HCT116 (cell line): ENCODE measurements at regions not wholly inside any gene's neighbourhood (a gene's known extent, or its start where the extent isn't known, plus 50 kb on each side); places are given as distances from the start of the nearest gene placed in this dataset.

Experiments
- ATAC-seq: fragments of 200-7000 bp; cut with Tn5 transposase; 2 replicates; pipeline ENCODE4 v1.9.1; 2020; ENCODE audit warnings: mild to moderate bottlenecking, moderate library complexity
- BruUV-seq: library from RNA; stranded (reverse); fragments of 400-500 nt; replicated peaks from 2 replicates; lab custom pipeline; 2021; lab: Mats Ljungman, UMichigan
- CTCF ChIA-PET: fragments of 300-600 bp; sonication (Branson Sonifier 250); formaldehyde crosslinking; loops from one replicate; lab custom pipeline; 2021; ENCODE audit warnings: antibody characterized with exemption; lab: Charles Lee
- POLR2A ChIA-PET: fragments of 300-600, 350-600 bp; sonication (Branson Sonifier 250); formaldehyde crosslinking; loops from one replicate; lab custom pipeline; 2021; ENCODE audit warnings: antibody characterized with exemption; lab: Charles Lee
- RAD21 ChIA-PET, 2 experiments: fragments of 300-600 bp; sonication (Branson Sonifier 250); formaldehyde crosslinking; loops; one replicate each; lab custom pipeline; 2023; ENCODE audit warnings: low total read pairs in 2 of 2; ENCODE audit not compliant: uncharacterized antibody in 2 of 2, unreplicated experiment in 2 of 2, low non-redundant PET in 1 of 2; lab: Charles Lee
- DNase-seq: peaks from one replicate; pipeline ENCODE4 v3.0.0-alpha.2; 2010; ENCODE audit warnings: low read depth, low spot score
- H2AFZ ChIP-seq: fragments of 200-600 bp; shearing (Covaris generic), sonication (generic); 2 replicates; pipeline ENCODE4 v1.6.1; 2017; ENCODE audit warnings: low read depth, mixed run types, mixed read lengths, antibody characterized with exemption, low read length; ENCODE audit not compliant: poor library complexity, severe bottlenecking
- H3K27ac ChIP-seq: 2 replicates; pipeline ENCODE4 v1.5.1; 2012; ENCODE audit warnings: low read depth, low read length
- H3K27me3 ChIP-seq: fragments of 200-600 bp; sonication (generic); 2 replicates; pipeline ENCODE4 v1.6.1; 2016; ENCODE audit warnings: mixed run types, low read length, mixed read lengths; ENCODE audit not compliant: insufficient read depth
- H3K36me3 ChIP-seq, 2 experiments: fragments of 200-500 bp in 1 of 2; fragments of 200-600 bp in 1 of 2; sonication (Bioruptor generic) in 1 of 2; sonication (generic) in 1 of 2; 2 replicates each; pipeline versions ENCODE4 v1.5.1 to v1.6.1; 2014 to 2016; ENCODE audit warnings: low read length in 2 of 2, inconsistent platforms in 1 of 2, mixed read lengths in 1 of 2, mixed run types in 1 of 2; ENCODE audit not compliant: insufficient read depth in 2 of 2, control insufficient read depth in 1 of 2
- H3K4me1 ChIP-seq, 2 experiments: fragments of 200-600 bp in 1 of 2; sonication (generic) in 1 of 2; 2 replicates each; pipeline versions ENCODE4 v1.5.1 to v1.6.1; 2012 to 2017; ENCODE audit warnings: low read length in 2 of 2, inconsistent platforms in 1 of 2, mild to moderate bottlenecking in 1 of 2, mixed read lengths in 1 of 2, mixed run types in 1 of 2, moderate library complexity in 1 of 2; ENCODE audit not compliant: insufficient read depth in 2 of 2, control insufficient read depth in 1 of 2
- H3K4me2 ChIP-seq: fragments of 200-600 bp; sonication (generic); 2 replicates; pipeline ENCODE4 v1.6.1; 2017; ENCODE audit warnings: mixed run types, low read length, mixed read lengths
- H3K4me3 ChIP-seq, 2 experiments: fragments of 200-600 bp in 1 of 2; sonication (generic) in 1 of 2; replicated peaks in 1 of 2; 2 replicates each; pipeline ENCODE4 v1.5.1; 2011 to 2016; ENCODE audit warnings: low read length in 2 of 2, control low read depth in 1 of 2, low read depth in 1 of 2, mild to moderate bottlenecking in 1 of 2, mixed read lengths in 1 of 2, mixed run types in 1 of 2
- H3K79me2 ChIP-seq: fragments of 200-600 bp; sonication (generic); 2 replicates; pipeline ENCODE4 v1.6.1; 2017; ENCODE audit warnings: mild to moderate bottlenecking, mixed run types, low read length, moderate library complexity, mixed read lengths; ENCODE audit not compliant: insufficient read depth
- H3K9ac ChIP-seq: fragments of 200-600 bp; sonication (generic); 2 replicates; pipeline ENCODE4 v1.6.1; 2016; ENCODE audit warnings: low read length, mixed read lengths
- H3K9me2 ChIP-seq: fragments of 200-600 bp; sonication (generic), shearing (Covaris generic); 2 replicates; pipeline ENCODE4 v1.6.1; 2017; ENCODE audit warnings: mixed run types, mild to moderate bottlenecking, moderate library complexity; ENCODE audit not compliant: insufficient read depth
- H3K9me3 ChIP-seq, 2 experiments: fragments of 200-500 bp in 1 of 2; fragments of 200-600 bp in 1 of 2; sonication (Bioruptor generic) in 1 of 2; sonication (generic) in 1 of 2; 2 replicates each; pipeline ENCODE4 v1.6.1; 2014 to 2017; ENCODE audit warnings: low read length in 2 of 2, mixed read lengths in 2 of 2, inconsistent platforms in 1 of 2, low read depth in 1 of 2, mild to moderate bottlenecking in 1 of 2, mixed run types in 1 of 2, moderate library complexity in 1 of 2; ENCODE audit not compliant: control insufficient read depth in 1 of 2, insufficient read depth in 1 of 2
- H4K20me1 ChIP-seq: fragments of 200-600 bp; sonication (generic), shearing (Covaris generic); 2 replicates; pipeline ENCODE4 v1.6.1; 2017; ENCODE audit warnings: mixed run types, mild to moderate bottlenecking, moderate library complexity; ENCODE audit not compliant: insufficient read depth
- ELF1 ChIP-seq: IDR thresholded peaks from 2 replicates; pipeline ENCODE4 v1.6.1; 2012; ENCODE audit warnings: low read depth, borderline replicate concordance
- EZH2phosphoT487 ChIP-seq: fragments of 200-600 bp; IDR thresholded peaks from 2 replicates; pipeline ENCODE4 v1.6.1; 2018; ENCODE audit warnings: antibody characterized with exemption, borderline replicate concordance
- FOSL1 ChIP-seq: IDR thresholded peaks from 2 replicates; pipeline ENCODE4 v1.6.1; 2012; ENCODE audit warnings: low read depth
- SRF ChIP-seq: IDR thresholded peaks from 2 replicates; pipeline ENCODE4 v1.6.1; 2012; ENCODE audit warnings: low read depth
- ZFX ChIP-seq: fragments of 450-650 bp; IDR thresholded peaks from 2 replicates; pipeline ENCODE4 v1.6.1; 2017
- ZNF274 ChIP-seq: fragments of 200-500 bp; sonication (Bioruptor generic); IDR thresholded peaks from 2 replicates; pipeline ENCODE4 v1.6.1; 2014; ENCODE audit warnings: mild to moderate bottlenecking, low read depth, low read length, inconsistent platforms
- intact Hi-C: fragments of 100-400 bp; cut with micrococcal nuclease; formaldehyde crosslinking; loops from 2 replicates; pipeline ENCODE4 v1.10.0; 2022
- TF ChIP-seq, protein P1 (sequence below): IDR thresholded peaks from 2 replicates; pipeline ENCODE4 v1.6.1; 2012
- TF ChIP-seq, protein P2 (sequence below): IDR thresholded peaks from 2 replicates; pipeline ENCODE4 v1.6.1; 2012; ENCODE audit warnings: low read depth
- TF ChIP-seq, protein P3 (sequence below), 3 experiments: fragments of 200-600 bp in 1 of 3; sonication (generic) in 1 of 3; IDR thresholded peaks in 2 of 3; conservative IDR thresholded peaks in 1 of 3; 2 replicates each; pipeline ENCODE4 v1.5.1; 2012 to 2017; ENCODE audit warnings: low read depth in 2 of 3, low read length in 2 of 3, antibody characterized with exemption in 1 of 3, borderline replicate concordance in 1 of 3, control low read depth in 1 of 3, mild to moderate bottlenecking in 1 of 3, mixed read lengths in 1 of 3, mixed run types in 1 of 3, moderate library complexity in 1 of 3; ENCODE audit not compliant: insufficient read depth in 1 of 3

DNA sequence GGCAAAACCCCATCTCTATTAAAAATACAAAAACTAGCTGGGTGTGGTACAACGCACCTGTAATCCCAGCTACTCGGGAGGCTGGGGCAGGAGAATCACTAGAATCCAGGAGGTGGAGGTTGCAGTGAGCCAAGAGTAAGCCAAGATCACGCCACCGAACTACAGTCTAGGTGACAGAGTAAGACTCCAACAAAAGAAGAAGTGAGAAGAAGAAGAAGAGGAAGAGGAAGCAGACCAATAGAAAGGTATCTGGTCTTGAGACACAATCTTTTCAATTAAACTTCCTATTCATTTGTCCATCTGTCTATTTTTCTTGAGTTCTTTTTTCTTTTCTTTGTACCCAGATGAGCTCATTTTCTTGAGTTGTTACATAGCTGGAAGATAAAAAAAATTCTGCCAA is 55.7 kb upstream of the ACADM start:
- DNase-seq (no peak), ATAC-seq (no peak)
- H3K9me3 ChIP-seq: no peaks in the 10 kb centered on the region
- no peak overlapping the region for H3K9ac ChIP-seq
- H4K20me1 ChIP-seq: no peaks in the 10 kb centered on the region
- ChIA-PET POLR2A (no interaction called here), CTCF (no interaction called here), RAD21 (no interaction called here)
- no peaks in the 10 kb centered on the region for H3K27me3 ChIP-seq
- peaks cover 9 to 18% of the 10 kb centered on the region in 2 experiments for H3K4me1 ChIP-seq
- no peaks in the 10 kb centered on the region for H3K9me2 ChIP-seq
- no TSS peak for BruUV-seq
- TF ChIP-seq ZNF274 (no peak), ELF1 (no peak), SRF (no peak), FOSL1 (no peak), ZFX (no peak), EZH2phosphoT487 (no peak)
- TF ChIP-seq, protein P1, sequence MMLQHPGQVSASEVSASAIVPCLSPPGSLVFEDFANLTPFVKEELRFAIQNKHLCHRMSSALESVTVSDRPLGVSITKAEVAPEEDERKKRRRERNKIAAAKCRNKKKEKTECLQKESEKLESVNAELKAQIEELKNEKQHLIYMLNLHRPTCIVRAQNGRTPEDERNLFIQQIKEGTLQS: no peak
- TF ChIP-seq, protein P2, sequence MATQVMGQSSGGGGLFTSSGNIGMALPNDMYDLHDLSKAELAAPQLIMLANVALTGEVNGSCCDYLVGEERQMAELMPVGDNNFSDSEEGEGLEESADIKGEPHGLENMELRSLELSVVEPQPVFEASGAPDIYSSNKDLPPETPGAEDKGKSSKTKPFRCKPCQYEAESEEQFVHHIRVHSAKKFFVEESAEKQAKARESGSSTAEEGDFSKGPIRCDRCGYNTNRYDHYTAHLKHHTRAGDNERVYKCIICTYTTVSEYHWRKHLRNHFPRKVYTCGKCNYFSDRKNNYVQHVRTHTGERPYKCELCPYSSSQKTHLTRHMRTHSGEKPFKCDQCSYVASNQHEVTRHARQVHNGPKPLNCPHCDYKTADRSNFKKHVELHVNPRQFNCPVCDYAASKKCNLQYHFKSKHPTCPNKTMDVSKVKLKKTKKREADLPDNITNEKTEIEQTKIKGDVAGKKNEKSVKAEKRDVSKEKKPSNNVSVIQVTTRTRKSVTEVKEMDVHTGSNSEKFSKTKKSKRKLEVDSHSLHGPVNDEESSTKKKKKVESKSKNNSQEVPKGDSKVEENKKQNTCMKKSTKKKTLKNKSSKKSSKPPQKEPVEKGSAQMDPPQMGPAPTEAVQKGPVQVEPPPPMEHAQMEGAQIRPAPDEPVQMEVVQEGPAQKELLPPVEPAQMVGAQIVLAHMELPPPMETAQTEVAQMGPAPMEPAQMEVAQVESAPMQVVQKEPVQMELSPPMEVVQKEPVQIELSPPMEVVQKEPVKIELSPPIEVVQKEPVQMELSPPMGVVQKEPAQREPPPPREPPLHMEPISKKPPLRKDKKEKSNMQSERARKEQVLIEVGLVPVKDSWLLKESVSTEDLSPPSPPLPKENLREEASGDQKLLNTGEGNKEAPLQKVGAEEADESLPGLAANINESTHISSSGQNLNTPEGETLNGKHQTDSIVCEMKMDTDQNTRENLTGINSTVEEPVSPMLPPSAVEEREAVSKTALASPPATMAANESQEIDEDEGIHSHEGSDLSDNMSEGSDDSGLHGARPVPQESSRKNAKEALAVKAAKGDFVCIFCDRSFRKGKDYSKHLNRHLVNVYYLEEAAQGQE: no peak
- TF ChIP-seq, protein P3, sequence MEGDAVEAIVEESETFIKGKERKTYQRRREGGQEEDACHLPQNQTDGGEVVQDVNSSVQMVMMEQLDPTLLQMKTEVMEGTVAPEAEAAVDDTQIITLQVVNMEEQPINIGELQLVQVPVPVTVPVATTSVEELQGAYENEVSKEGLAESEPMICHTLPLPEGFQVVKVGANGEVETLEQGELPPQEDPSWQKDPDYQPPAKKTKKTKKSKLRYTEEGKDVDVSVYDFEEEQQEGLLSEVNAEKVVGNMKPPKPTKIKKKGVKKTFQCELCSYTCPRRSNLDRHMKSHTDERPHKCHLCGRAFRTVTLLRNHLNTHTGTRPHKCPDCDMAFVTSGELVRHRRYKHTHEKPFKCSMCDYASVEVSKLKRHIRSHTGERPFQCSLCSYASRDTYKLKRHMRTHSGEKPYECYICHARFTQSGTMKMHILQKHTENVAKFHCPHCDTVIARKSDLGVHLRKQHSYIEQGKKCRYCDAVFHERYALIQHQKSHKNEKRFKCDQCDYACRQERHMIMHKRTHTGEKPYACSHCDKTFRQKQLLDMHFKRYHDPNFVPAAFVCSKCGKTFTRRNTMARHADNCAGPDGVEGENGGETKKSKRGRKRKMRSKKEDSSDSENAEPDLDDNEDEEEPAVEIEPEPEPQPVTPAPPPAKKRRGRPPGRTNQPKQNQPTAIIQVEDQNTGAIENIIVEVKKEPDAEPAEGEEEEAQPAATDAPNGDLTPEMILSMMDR (IDR thresholded peaks at IDR 0.05 in 2 of 3, conservative IDR thresholded peaks at IDR 0.05 in 1 of 3; ENCODE audit: borderline replicate concordance in 1 of 3, insufficient read depth in 1 of 3, low read depth in 2 of 3, low read length in 2 of 3): no peak
- no peak overlapping the region for H3K27ac ChIP-seq
- H3K79me2 ChIP-seq: no peaks in the 10 kb centered on the region
- no peaks in the 10 kb centered on the region for H3K36me3 ChIP-seq
- H3K4me2 ChIP-seq: no peak overlapping the region
- intact Hi-C loops: no loop called here
- H3K4me3 ChIP-seq: no peak overlapping the region
- H2AFZ ChIP-seq: no peak overlapping the region
